ENCODE measurements at regions not wholly inside any gene's neighbourhood (a gene's known extent, or its start where the extent isn't known, plus 50 kb on each side); places are given as distances from the start of the nearest gene placed in this dataset.

GRCh38 chr16:54689072-54689865, 241.4 kb upstream of the IRX5 start:
- H3K27ac Mint-ChIP-seq (ENCODE audit: unreplicated experiment) = no peak overlapping the region
- H3K27me3 Mint-ChIP-seq (ENCODE audit: low read depth) = peaks cover 22% of the 10 kb centered on the region
- no peaks in the 10 kb centered on the region for H3K36me3 Mint-ChIP-seq (ENCODE audit: low read depth)
- H3K9me3 Mint-ChIP-seq = peaks cover 4% of the 10 kb centered on the region
- no peaks in the 10 kb centered on the region for H3K4me1 Mint-ChIP-seq
- TF ChIP-seq CTCF (conservative IDR thresholded peaks at IDR 0.05) = no peak
- no peak overlapping the region for H3K4me3 Mint-ChIP-seq
- no peak for DNase-seq (ENCODE audit: low read depth, low spot score)

GRCh38 chr16:54688339-54688738, 242.3 kb upstream of the IRX5 start:
- H3K9me3 Mint-ChIP-seq = peaks cover 4% of the 10 kb centered on the region
- H3K4me3 Mint-ChIP-seq = no peak overlapping the region
- peaks cover 23% of the 10 kb centered on the region for H3K27me3 Mint-ChIP-seq (ENCODE audit: low read depth)
- no peaks in the 10 kb centered on the region for H3K36me3 Mint-ChIP-seq (ENCODE audit: low read depth)
- no peak for DNase-seq (ENCODE audit: low read depth, low spot score)
- H3K4me1 Mint-ChIP-seq = no peaks in the 10 kb centered on the region
- TF ChIP-seq CTCF (conservative IDR thresholded peaks at IDR 0.05) = no peak
- no peak overlapping the region for H3K27ac Mint-ChIP-seq (ENCODE audit: unreplicated experiment)

GRCh38 chr16:54687043-54687899, 243.4 kb upstream of the IRX5 start:
- Mint-ChIP-seq H3K9me3 (peaks cover 4% of the 10 kb centered on the region), H3K4me3 (no peak overlapping the region), H3K4me1 (no peaks in the 10 kb centered on the region), H3K27me3 (ENCODE audit: low read depth) (peaks cover 23% of the 10 kb centered on the region), H3K36me3 (ENCODE audit: low read depth) (no peaks in the 10 kb centered on the region), H3K27ac (ENCODE audit: unreplicated experiment) (no peak overlapping the region)
- no peak for DNase-seq (ENCODE audit: low read depth, low spot score)
- TF ChIP-seq CTCF (conservative IDR thresholded peaks at IDR 0.05) = no peak

GRCh38 chr16:54685682-54686081, 245.0 kb upstream of the IRX5 start:
- no peak for DNase-seq (ENCODE audit: low read depth, low spot score)
- H3K27ac Mint-ChIP-seq (ENCODE audit: unreplicated experiment) = no peak overlapping the region
- H3K4me3 Mint-ChIP-seq = no peak overlapping the region
- H3K4me1 Mint-ChIP-seq = no peaks in the 10 kb centered on the region
- no peaks in the 10 kb centered on the region for H3K36me3 Mint-ChIP-seq (ENCODE audit: low read depth)
- no peak for TF ChIP-seq CTCF (conservative IDR thresholded peaks at IDR 0.05)
- H3K27me3 Mint-ChIP-seq (ENCODE audit: low read depth) = peaks cover 23% of the 10 kb centered on the region
- peaks cover 4% of the 10 kb centered on the region for H3K9me3 Mint-ChIP-seq

- Mint-ChIP-seq H3K4me1 (no peaks in the 10 kb centered on the region), H3K9me3 (no peaks in the 10 kb centered on the region), H3K4me3 (no peak overlapping the region), H3K36me3 (ENCODE audit: low read depth) (no peaks in the 10 kb centered on the region), H3K27ac (ENCODE audit: unreplicated experiment) (no peak overlapping the region), H3K27me3 (ENCODE audit: low read depth) (peaks cover 21% of the 10 kb centered on the region)
- DNase-seq (ENCODE audit: low read depth, low spot score) = no peak
- no peak for TF ChIP-seq CTCF (conservative IDR thresholded peaks at IDR 0.05)
Observed at GRCh38 chr16:54679531-54679930, 251.1 kb upstream of the IRX5 start.

All from neural crest cell (in vitro differentiated cells).